22Rv1 (cell line): ENCODE measurements at regions not wholly inside any gene's neighbourhood (a gene's known extent, or its start where the extent isn't known, plus 50 kb on each side); places are given as distances from the start of the nearest gene placed in this dataset.

ENCODE experiments used
- H3K27ac ChIP-seq: fragments of 450-650 bp; 2 replicates; pipeline ENCODE4 v1.5.1; 2017
- ZFX ChIP-seq: fragments of 450-650 bp; IDR thresholded peaks from 2 replicates; pipeline ENCODE4 v1.6.1; 2017; ENCODE audit warnings: antibody characterized with exemption, borderline replicate concordance
- TF ChIP-seq, protein P1 (sequence below): fragments of 450-650 bp; IDR thresholded peaks from 2 replicates; pipeline ENCODE4 v1.5.1; 2017; ENCODE audit warnings: mild to moderate bottlenecking

DNA sequence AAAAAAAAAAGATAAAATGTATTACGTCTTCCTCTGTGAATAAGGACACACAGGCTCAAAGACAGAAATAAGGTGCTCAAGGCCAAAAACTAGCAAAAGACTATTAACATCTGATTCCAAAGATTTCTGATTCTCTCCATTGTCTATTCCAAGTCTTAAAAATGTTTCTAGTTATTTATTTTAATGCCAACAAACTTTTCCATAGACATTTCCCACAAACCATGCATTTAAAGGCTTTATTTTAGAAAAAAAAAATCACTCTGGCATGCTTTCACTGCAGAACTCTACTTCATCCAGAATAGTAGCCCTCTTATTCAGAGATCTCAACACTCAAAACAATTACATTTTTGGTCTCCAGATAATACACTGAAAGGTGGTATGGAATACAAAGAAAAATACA is 545.0 kb upstream of the TENM3 start:
- H3K27ac ChIP-seq: no peak overlapping the region
- TF ChIP-seq, protein P1, sequence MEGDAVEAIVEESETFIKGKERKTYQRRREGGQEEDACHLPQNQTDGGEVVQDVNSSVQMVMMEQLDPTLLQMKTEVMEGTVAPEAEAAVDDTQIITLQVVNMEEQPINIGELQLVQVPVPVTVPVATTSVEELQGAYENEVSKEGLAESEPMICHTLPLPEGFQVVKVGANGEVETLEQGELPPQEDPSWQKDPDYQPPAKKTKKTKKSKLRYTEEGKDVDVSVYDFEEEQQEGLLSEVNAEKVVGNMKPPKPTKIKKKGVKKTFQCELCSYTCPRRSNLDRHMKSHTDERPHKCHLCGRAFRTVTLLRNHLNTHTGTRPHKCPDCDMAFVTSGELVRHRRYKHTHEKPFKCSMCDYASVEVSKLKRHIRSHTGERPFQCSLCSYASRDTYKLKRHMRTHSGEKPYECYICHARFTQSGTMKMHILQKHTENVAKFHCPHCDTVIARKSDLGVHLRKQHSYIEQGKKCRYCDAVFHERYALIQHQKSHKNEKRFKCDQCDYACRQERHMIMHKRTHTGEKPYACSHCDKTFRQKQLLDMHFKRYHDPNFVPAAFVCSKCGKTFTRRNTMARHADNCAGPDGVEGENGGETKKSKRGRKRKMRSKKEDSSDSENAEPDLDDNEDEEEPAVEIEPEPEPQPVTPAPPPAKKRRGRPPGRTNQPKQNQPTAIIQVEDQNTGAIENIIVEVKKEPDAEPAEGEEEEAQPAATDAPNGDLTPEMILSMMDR: no peak
- TF ChIP-seq ZFX: no peak

DNA sequence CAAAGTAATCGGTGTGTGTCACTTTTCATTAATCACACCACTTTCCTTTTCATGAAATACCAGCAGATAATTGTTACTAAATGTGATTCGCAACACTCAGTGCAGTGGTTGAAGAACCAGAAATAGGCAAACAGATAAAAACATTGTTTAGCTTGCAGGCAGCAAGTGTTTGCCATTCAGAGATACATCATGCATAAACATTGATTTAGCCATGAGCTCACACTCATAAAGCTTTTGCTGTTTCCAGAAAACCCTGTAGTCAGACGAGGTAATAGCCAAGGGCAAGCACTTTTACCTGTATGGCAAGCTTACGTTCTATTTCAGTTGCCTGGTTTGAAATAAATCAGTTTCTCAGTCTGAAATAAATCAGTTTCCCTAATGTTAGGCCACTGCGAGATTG is 542.0 kb upstream of the TENM3 start:
- TF ChIP-seq, protein P1: no peak
- no peak for TF ChIP-seq ZFX
- H3K27ac ChIP-seq: no peak overlapping the region

DNA sequence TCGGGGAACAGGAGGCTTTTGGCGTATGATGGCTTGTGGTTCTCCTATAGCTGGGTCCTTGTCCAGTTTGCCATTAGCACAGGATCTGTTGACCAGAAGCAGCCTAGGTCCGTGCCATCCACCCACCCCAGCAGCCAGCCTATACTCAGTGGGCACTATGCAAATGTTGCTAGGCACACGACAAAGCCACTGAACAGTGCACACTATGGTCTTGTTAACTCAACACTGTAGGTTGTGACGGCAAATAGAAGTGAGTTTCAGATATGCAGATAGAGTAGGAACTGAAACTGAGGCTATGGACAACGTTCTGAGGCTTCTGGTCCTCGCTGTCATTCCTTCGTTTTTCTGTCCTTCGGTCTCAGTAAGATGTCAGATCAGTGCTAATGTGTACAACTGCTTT is 541.3 kb upstream of the TENM3 start:
- TF ChIP-seq, protein P1: no peak
- TF ChIP-seq ZFX: no peak
- no peak overlapping the region for H3K27ac ChIP-seq

DNA sequence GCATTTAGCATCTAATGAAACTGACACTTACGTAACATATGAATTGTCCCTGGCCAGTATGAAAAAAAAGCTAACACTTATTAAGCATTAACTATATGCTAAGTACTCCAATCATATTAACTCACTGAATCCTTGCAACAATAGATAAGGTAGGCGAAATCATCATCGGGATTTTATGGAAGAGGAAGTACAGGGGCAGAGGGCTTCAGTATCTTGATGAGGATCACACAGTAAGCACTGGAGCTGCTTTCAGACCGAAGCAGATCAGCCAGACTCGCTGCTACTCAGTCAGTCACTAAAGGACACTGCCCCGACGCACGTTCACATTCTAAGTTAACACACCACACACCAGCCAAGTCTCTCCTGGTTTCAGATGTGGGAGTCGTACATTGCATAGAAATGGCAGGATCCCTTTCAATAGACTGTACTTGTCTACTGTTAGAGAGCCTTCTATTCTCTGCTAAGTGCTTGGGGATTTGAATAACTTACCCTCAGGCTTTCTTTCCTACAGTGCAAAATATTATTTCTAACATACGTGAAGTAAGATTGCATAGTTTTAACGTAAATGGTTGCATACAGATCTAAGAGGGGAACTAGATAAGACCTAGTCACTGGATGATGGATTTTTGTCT is 540.2 kb upstream of the TENM3 start:
- TF ChIP-seq ZFX: no peak
- TF ChIP-seq, protein P1: no peak
- no peak overlapping the region for H3K27ac ChIP-seq

DNA sequence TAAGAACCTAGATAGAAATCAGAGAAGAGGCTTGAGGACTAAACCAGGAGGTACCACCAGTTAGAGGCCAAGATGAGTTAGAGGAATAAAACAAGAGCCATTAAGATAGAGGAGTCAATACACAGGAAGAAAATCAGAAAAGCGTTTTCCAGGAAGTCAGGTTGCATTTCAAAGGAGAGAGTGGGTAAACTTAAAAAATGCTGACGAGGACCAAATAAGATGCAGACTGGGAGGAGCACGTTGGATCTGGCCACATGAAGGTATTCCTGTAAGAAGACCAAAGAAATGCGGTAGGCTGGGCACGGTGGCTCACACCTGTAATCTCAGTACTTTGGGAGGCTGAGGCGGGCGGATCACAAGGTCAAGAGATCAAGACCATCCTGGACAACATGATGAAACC is 533.1 kb upstream of the TENM3 start:
- TF ChIP-seq, protein P1: no peak
- no peak for TF ChIP-seq ZFX
- H3K27ac ChIP-seq: no peak overlapping the region

DNA sequence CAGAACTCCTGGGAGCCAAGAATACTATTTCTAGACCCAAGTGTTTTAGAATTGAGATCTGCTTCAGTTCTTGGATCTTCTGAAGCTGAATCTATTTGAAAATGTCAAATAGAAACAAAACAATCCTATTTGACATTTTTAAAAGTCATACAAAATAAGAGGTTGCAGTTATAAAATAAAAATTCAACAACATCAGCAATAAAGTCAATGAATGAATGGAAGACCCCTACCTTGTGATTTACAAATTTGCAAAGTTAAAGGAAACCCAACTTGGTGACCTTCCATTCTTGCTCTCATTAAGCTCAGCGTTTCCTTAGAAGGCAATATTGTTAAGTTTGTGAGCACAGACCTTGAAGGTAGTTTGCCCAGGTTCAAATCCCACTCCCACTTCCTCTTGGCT is 531.8 kb upstream of the TENM3 start:
- no peak overlapping the region for H3K27ac ChIP-seq
- TF ChIP-seq ZFX: no peak

DNA sequence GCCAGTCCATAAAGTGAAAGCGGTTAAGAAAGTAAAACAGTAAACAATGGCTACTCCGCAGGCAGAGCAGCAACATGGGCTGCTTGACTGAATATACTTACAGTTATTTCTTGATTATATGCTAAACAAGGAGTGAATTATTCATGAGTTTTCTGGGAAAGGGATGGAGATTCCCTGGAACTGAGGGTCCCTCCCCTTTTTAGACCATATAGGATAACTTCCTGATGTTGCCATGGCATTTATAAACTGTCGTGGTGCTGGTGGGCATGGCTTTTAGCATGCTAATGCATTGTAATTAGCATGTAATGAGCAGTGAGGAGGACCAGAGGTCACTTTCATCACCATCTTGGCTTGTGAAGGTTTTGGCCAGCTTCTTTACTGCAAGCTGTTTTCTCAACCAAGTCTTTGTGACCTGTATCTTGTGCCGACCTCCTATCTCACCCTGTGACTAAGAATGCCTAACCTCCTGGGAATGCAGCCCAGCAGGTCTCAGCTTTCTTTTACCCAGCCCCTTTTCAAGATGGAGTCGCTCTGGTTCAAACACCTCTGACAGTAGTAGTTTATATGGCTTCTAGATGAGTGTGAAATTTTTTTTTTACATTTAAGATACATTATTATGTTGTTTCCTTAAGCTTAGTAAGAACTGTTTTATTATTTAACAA is 514.8 kb upstream of the TENM3 start:
- no peak overlapping the region for H3K27ac ChIP-seq
- TF ChIP-seq, protein P1: no peak
- TF ChIP-seq ZFX: no peak
